ENCODE measurements at regions not wholly inside any gene's neighbourhood (a gene's known extent, or its start where the extent isn't known, plus 50 kb on each side); places are given as distances from the start of the nearest gene placed in this dataset.

DNA sequence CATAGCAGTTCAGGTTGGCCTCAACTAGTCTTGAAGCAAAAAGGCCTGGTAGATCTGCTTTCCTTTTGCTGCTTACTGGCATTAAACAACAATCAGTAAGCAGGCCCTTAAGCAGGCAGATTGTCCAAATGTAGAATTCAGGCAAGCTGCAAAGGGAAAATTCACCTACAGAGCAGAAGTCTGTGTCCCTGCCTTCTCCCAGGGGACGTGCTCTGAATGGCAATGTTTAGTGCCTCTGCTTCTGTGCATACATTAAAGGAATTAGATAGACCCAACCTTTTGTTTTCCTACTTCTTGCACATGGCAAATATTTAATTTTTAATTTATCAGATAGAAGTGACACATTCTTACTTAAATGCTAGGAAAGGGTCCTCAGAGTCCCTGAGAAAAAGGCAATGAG is 328.8 kb upstream of the PIK3R1 start:
- TF ChIP-seq POLR2AphosphoS5 (IDR thresholded peaks at IDR 0.05; ENCODE audit: low read depth, low read length) (no peak), POLR2A (IDR thresholded peaks at IDR 0.05; ENCODE audit: low read depth, low read length) (no peak)
